Endothelial cell (in vitro differentiated cells): ENCODE measurements at regions not wholly inside any gene's neighbourhood (a gene's known extent, or its start where the extent isn't known, plus 50 kb on each side); places are given as distances from the start of the nearest gene placed in this dataset.

Experiments
- DNase-seq: peaks from one replicate; pipeline ENCODE4 v3.0.0; 2021; ENCODE audit warnings: low spot score
- H3K27ac Mint-ChIP-seq: one replicate; pipeline ENCODE4 v1.8.0; 2021; ENCODE audit warnings: mixed read lengths, inconsistent platforms; ENCODE audit not compliant: unreplicated experiment
- H3K27me3 Mint-ChIP-seq: one replicate; pipeline ENCODE4 v1.8.0; 2021; ENCODE audit warnings: mild to moderate bottlenecking, moderate library complexity, mixed read lengths, inconsistent platforms; ENCODE audit not compliant: unreplicated experiment
- H3K36me3 Mint-ChIP-seq: one replicate; pipeline ENCODE4 v1.8.0; 2021; ENCODE audit warnings: mild to moderate bottlenecking, low read depth, mixed read lengths, inconsistent platforms; ENCODE audit not compliant: unreplicated experiment
- H3K4me1 Mint-ChIP-seq: one replicate; pipeline ENCODE4 v1.8.0; 2021; ENCODE audit warnings: mild to moderate bottlenecking, mixed read lengths, inconsistent platforms; ENCODE audit not compliant: unreplicated experiment
- H3K4me3 Mint-ChIP-seq: one replicate; pipeline ENCODE4 v1.8.0; 2021; ENCODE audit warnings: mild to moderate bottlenecking, mixed read lengths, inconsistent platforms; ENCODE audit not compliant: unreplicated experiment
- H3K9me3 Mint-ChIP-seq: one replicate; pipeline ENCODE4 v1.8.0; 2021; ENCODE audit warnings: mixed read lengths, inconsistent platforms; ENCODE audit not compliant: unreplicated experiment
- CTCF ChIP-seq: fragments of 200-600 bp; sonication (generic); IDR thresholded peaks from one replicate; pipeline ENCODE4 v1.5.0; 2021; ENCODE audit warnings: antibody characterized with exemption; ENCODE audit not compliant: unreplicated experiment

- Mint-ChIP-seq H3K36me3 (no peaks in the 10 kb centered on the region), H3K27ac (no peak overlapping the region), H3K4me3 (no peak overlapping the region), H3K27me3 (peaks cover 3% of the 10 kb centered on the region), H3K4me1 (peaks cover 10% of the 10 kb centered on the region), H3K9me3 (no peaks in the 10 kb centered on the region)
- TF ChIP-seq CTCF, result no peak
- DNase-seq, result no peak
These were observed 196.4 kb downstream of the QDPR start for GRCh38 chr4:17315459-17315858.

DNA sequence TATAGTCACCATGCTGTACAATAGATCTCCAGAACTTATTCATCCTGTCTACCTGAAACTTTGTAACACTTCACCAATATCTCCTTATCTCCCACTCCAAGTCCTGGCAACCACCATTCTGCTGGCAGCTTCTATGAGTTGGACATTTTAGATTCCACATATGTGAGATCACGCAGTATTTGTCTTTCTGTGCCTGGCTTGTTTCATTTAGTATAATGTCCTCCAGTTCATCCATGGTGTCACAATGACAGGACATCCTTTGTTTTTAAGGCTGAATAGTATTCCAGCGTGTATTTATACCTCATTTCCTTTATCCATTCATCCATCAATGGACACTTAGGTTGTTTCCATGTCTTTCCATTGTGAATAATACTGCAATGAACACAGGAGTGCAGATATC lies 198.7 kb downstream of the QDPR start:
- Mint-ChIP-seq H3K4me3 (no peak overlapping the region), H3K4me1 (peaks cover 10% of the 10 kb centered on the region), H3K9me3 (no peaks in the 10 kb centered on the region), H3K27me3 (peaks cover 6% of the 10 kb centered on the region), H3K27ac (peak overlapping the region; percentile 79), H3K36me3 (no peaks in the 10 kb centered on the region)
- TF ChIP-seq CTCF, result no peak
- no peak for DNase-seq

GRCh38 chr4:17310269-17310652 lies 201.6 kb downstream of the QDPR start:
- Mint-ChIP-seq H3K27me3 (peaks cover 3% of the 10 kb centered on the region), H3K9me3 (no peaks in the 10 kb centered on the region), H3K36me3 (no peaks in the 10 kb centered on the region), H3K27ac (no peak overlapping the region), H3K4me3 (no peak overlapping the region), H3K4me1 (peaks cover 5% of the 10 kb centered on the region)
- DNase-seq, result no peak
- TF ChIP-seq CTCF, result no peak

DNA sequence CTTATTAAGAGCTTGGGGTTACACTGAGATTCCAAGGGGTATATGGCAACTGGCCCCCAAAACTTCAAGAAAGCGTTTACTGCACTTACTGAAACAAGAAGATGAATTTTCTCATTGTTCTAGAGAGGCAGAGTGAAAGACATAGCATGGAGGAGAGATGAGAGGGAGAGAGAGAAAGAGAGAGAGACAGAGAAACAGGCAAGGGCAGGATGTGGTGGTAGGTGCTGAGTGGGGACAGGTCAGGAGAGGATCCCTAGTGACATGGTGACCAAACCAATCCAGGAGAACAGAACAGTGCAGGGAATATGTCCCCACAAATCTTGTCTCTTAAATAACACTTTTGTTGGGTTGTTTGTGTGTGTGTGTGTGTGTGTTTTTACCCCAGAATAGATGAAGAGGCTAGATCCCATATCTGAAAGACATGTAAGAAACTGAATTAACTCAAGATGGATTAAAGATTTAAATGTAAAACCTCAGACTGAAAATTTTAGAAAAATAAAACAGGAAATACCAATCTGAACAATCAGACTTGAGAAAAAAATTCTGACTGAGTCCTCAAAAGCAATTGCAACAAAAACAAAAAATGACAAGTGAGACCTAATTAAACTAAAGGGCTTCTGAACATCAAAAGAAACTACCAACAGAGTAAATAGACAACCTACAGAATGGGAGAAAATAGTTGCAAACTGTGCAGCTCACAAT lies 202.2 kb downstream of the QDPR start:
- no peaks in the 10 kb centered on the region for H3K9me3 Mint-ChIP-seq
- no peak for TF ChIP-seq CTCF

DNA sequence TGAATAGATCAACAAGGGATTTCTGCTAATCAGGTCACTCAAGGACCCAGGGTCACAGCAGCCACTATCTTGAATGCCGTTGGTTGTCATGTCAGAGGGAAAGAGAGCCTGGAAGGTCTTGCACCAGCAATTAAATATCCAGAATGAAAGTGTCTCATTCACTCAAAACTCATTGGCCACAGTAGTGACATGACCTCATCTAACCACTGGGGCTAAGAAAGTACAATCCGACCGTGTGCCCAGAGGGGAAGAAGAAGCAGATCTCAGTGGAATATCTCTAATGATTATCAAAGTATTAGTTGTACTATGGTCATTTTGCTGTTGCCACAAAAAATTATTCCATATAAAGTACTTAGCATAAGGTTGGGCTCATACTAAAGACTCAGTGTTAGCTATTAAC lies 210.0 kb downstream of the QDPR start:
- Mint-ChIP-seq H3K27ac (no peak overlapping the region), H3K4me3 (no peak overlapping the region), H3K4me1 (peaks cover 5% of the 10 kb centered on the region), H3K9me3 (no peaks in the 10 kb centered on the region), H3K27me3 (no peaks in the 10 kb centered on the region), H3K36me3 (no peaks in the 10 kb centered on the region)
- no peak for TF ChIP-seq CTCF
- no peak for DNase-seq

More for the DNA sequence above, 202.2 kb downstream of the QDPR start:
- DNase-seq, result no peak
- Mint-ChIP-seq H3K4me1 (peaks cover 5% of the 10 kb centered on the region), H3K27ac (no peak overlapping the region), H3K4me3 (no peak overlapping the region), H3K27me3 (peaks cover 3% of the 10 kb centered on the region), H3K36me3 (no peaks in the 10 kb centered on the region)
